Lung (tissue), 11 donors: ENCODE measurements at regions not wholly inside any gene's neighbourhood (a gene's known extent, or its start where the extent isn't known, plus 50 kb on each side); places are given as distances from the start of the nearest gene placed in this dataset.

ENCODE experiments used
- ATAC-seq: fragments of 200-7000 bp; cut with Tn5 transposase; one replicate; pipeline ENCODE4 v1.9.1; 2020; ENCODE audit warnings: moderate number of reproducible peaks; ENCODE audit not compliant: insufficient read depth, low FRiP score
- DNase-seq, 3 donors: peaks; one replicate each; pipeline ENCODE4 v3.0.0-alpha.2; 2013 to 2017
- H3K27ac ChIP-seq, 2 donors: one replicate each; pipeline ENCODE4 v1.5.1; 2013; ENCODE audit warnings: mild to moderate bottlenecking in 2 of 2, moderate library complexity in 2 of 2, control low read depth in 1 of 2, inconsistent platforms in 1 of 2, low read depth in 1 of 2, low read length in 1 of 2
- H3K27me3 ChIP-seq, 3 donors: one replicate each; pipeline ENCODE4 v1.5.1; 2013; ENCODE audit warnings: low read length in 2 of 3; ENCODE audit not compliant: control insufficient read depth in 3 of 3, insufficient read depth in 3 of 3
- H3K36me3 ChIP-seq, 4 donors: one replicate each; pipeline ENCODE4 v1.5.1; 2013; ENCODE audit warnings: low read length in 4 of 4, mild to moderate bottlenecking in 1 of 4, moderate library complexity in 1 of 4; ENCODE audit not compliant: control insufficient read depth in 4 of 4, insufficient read depth in 4 of 4
- H3K4me1 ChIP-seq, 5 donors: one replicate each; pipeline ENCODE4 v1.5.1; 2013; ENCODE audit warnings: low read length in 5 of 5, mild to moderate bottlenecking in 2 of 5, moderate library complexity in 1 of 5; ENCODE audit not compliant: control insufficient read depth in 5 of 5, insufficient read depth in 5 of 5
- H3K4me3 ChIP-seq: one replicate; pipeline ENCODE4 v1.5.1; 2013; ENCODE audit warnings: mild to moderate bottlenecking, control low read depth, moderate library complexity
- H3K9ac ChIP-seq, 2 donors: one replicate each; pipeline ENCODE4 v1.5.1; 2013; ENCODE audit warnings: low read length in 2 of 2, control low read depth in 1 of 2; ENCODE audit not compliant: insufficient read depth in 1 of 2
- H3K9me3 ChIP-seq, 4 donors: one replicate each; pipeline ENCODE4 v1.5.1; 2013; ENCODE audit warnings: low read length in 3 of 4, mild to moderate bottlenecking in 1 of 4, moderate library complexity in 1 of 4; ENCODE audit not compliant: control insufficient read depth in 4 of 4, insufficient read depth in 3 of 4
- WGBS, 2 donors: extraction: QIAGEN DNeasy Blood & Tissue Kit; methylation state at CpG; one replicate each; pipeline ENCODE4 v1.1.7; 2013; 5-methylcytosine and 5-hydroxymethylcytosine counted together
- TF ChIP-seq, protein P1 (sequence below): IDR thresholded peaks from 2 replicates; pipeline ENCODE4 v1.5.1; 2012; ENCODE audit warnings: mild to moderate bottlenecking; ENCODE audit errors: control extremely low read depth, extremely low read depth
- donor health status: control.
- donor health status: control.
- donor health status: Bipolar disorder and iron deficiency.
- donor health status: healthy.
- donor health status: DM: yes; HTN: yes; CAD: no.

DNA sequence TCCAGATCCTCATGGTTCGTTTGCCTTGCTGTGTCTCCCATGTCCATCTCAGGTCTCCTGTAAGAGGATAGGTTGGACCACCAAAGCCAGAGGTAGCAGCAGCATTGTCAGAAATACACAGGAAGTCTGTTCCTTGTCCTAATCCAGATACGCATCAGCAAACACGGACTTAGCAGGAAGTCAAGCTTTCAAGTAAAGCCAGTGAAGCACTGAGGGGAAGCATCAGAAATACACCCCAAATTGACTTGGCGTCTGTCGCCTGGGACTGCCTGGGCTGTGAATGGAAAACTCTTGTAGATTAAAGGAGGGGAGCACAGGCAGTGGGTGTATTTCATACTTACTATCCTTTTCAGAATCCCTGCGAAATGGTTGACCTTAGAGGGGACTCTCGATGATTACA, 171.3 kb downstream of the PSAT1 start:
- 45 to 56% methylated on average over 7 of the region's 7 CpGs for WGBS, 2 donors
- DNase-seq: no peak
- ATAC-seq: no peak
- TF ChIP-seq, protein P1, sequence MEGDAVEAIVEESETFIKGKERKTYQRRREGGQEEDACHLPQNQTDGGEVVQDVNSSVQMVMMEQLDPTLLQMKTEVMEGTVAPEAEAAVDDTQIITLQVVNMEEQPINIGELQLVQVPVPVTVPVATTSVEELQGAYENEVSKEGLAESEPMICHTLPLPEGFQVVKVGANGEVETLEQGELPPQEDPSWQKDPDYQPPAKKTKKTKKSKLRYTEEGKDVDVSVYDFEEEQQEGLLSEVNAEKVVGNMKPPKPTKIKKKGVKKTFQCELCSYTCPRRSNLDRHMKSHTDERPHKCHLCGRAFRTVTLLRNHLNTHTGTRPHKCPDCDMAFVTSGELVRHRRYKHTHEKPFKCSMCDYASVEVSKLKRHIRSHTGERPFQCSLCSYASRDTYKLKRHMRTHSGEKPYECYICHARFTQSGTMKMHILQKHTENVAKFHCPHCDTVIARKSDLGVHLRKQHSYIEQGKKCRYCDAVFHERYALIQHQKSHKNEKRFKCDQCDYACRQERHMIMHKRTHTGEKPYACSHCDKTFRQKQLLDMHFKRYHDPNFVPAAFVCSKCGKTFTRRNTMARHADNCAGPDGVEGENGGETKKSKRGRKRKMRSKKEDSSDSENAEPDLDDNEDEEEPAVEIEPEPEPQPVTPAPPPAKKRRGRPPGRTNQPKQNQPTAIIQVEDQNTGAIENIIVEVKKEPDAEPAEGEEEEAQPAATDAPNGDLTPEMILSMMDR: no peak
- no peaks in the 10 kb centered on the region for H3K9me3 ChIP-seq
- no peaks in the 10 kb centered on the region for H3K4me1 ChIP-seq
- H3K4me3 ChIP-seq: no peak overlapping the region
- H3K9ac ChIP-seq: no peak overlapping the region
- H3K36me3 ChIP-seq: no peaks in the 10 kb centered on the region
- H3K27ac ChIP-seq: no peak overlapping the region
- H3K27me3 ChIP-seq: no peaks in the 10 kb centered on the region

DNA sequence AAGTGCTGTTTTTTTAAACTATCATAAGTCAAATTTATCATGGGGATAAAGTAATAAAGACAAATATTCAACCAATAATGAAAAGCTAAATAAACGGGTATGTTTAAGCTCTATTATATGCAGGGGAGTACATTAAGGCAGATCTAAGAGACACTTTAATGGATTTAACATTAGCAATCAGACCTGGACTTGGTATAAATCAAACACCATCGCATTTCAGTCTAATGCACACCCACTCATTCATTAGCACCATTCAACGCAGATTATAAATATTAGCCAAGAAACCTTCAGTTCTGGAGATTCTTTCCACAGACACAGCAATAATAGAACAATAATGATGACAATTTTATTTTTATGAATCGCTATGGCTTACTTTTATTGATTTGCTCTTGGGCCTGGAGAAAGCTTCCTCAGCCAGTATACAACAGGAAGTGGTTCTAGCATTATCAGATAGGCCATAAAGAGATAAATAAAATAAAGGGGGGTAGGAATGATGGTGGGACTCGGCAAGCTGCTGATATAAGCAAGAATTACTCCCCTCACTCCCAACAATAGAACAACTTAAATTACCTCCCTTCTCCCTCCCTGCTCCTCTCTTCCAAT, 172.2 kb downstream of the PSAT1 start:
- H3K36me3 ChIP-seq: no peaks in the 10 kb centered on the region
- no peak overlapping the region for H3K4me3 ChIP-seq
- H3K9ac ChIP-seq: no peak overlapping the region
- no peak overlapping the region for H3K27ac ChIP-seq
- DNase-seq (no peak), ATAC-seq (no peak)
- no peaks in the 10 kb centered on the region for H3K27me3 ChIP-seq
- H3K9me3 ChIP-seq: no peaks in the 10 kb centered on the region
- H3K4me1 ChIP-seq: no peaks in the 10 kb centered on the region
- TF ChIP-seq, protein P1: no peak
- WGBS, 2 donors: 72 to 79% methylated on average over 5 of the region's 5 CpGs

DNA sequence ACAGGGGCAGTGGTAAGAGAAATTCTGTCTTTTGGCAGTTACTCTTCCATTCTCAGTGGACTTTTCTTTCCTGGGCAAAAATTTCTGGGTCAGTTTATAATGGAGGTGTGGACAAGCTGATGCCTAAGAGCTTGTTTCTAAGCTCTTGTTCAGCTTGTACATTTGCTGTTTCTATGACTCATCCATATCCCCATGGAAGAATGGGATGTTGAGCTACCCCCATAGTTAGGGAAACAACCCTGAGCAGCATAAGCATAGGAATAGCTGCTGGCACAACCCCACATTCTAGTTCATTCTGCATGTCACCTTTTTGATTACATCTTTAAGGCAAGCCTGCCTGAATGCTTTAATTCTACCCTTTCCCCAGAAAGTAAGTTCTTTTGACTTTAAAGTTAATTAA, 173.3 kb downstream of the PSAT1 start:
- TF ChIP-seq, protein P1: no peak
- no peak for ATAC-seq
- H3K9me3 ChIP-seq: no peaks in the 10 kb centered on the region
- no peaks in the 10 kb centered on the region for H3K27me3 ChIP-seq
- H3K36me3 ChIP-seq: no peaks in the 10 kb centered on the region
- DNase-seq: no peak
- no peak overlapping the region for H3K27ac ChIP-seq
- H3K4me1 ChIP-seq: no peaks in the 10 kb centered on the region
- no peak overlapping the region for H3K9ac ChIP-seq
- no peak overlapping the region for H3K4me3 ChIP-seq

DNA sequence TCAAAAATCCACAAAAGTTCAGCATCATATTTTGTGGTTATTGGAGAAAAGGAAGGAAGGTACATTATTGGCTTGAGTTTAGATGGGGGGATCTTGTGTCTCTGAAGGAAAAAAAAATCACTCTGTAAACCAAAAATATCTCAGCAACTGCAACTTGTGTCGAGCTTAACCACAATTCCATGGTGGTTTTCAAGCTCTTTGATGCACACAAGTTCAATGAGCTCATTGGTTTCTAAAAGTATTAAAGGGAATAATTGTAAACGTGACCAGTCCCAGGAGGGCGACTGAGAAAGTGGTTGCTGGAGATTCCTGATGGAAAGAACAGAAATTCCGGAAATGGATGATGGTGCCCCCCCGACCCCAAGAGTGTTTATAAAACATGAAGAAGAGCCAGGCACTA, 173.8 kb downstream of the PSAT1 start:
- Histone ChIP-seq H3K4me3 (no peak overlapping the region), H3K27ac (no peak overlapping the region), H3K9me3 (no peaks in the 10 kb centered on the region), H3K27me3 (no peaks in the 10 kb centered on the region), H3K9ac (no peak overlapping the region), H3K36me3 (no peaks in the 10 kb centered on the region), H3K4me1 (no peaks in the 10 kb centered on the region)
- DNase-seq: no peak
- TF ChIP-seq, protein P1: no peak
- ATAC-seq: no peak
- WGBS, 2 donors: 71 to 77% methylated on average over 5 of the region's 5 CpGs
